GM19240 (cell line): ENCODE measurements at regions not wholly inside any gene's neighbourhood (a gene's known extent, or its start where the extent isn't known, plus 50 kb on each side); places are given as distances from the start of the nearest gene placed in this dataset.
"Not testable (repeated sequence)": the region's sequence is repeated elsewhere in the genome, so short reads cannot be mapped to it uniquely, and the experiment has no call there.

Experiments used
- DNase-seq: peaks from one replicate; pipeline ENCODE4 v3.0.0; 2011; ENCODE audit warnings: low spot score; ENCODE audit not compliant: insufficient read length

DNA sequence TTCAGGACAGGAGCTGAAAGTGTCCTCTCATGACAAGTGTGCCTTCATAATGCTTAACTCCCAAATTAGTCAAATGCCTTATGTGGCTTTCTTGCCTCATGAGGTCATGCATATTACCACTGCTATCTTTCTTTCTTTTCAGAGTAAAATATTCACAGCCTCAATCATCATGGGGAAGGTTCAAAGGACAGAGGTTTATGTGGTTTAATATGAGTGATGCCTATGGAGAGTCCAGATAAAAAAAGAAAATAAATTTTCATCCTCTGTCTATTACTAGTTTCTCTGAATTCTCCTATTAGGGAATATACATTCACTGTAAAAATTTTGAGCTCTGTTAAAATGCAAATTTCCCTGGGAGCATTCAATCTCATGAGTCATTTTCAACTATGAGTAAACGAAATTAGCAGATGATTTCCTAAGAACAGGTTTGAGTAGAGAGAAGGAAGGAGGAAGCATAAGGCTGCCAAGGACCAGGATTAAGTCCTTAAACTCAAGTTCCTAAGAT, 396.9 kb upstream of the ADGRB3 start:
- DNase-seq = no peak

DNA sequence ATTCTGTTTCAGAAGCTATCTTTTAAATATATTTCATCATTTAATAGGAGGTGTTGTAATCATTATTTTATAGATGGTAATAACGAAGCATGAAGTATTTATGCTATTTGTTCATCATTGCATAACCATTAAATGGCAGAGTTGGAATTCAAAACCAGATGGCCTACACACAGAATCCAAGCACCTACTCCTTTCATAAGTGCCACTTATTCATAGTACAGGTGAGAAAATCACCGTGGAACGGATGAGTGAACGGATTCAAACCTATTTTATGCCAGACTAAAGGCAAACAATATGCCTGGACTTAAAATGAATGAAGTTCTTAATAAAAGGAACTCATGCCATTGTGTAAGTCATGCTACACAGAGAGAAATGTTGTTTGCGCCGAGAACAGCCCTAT, 397.9 kb upstream of the ADGRB3 start:
- DNase-seq = no peak

DNA sequence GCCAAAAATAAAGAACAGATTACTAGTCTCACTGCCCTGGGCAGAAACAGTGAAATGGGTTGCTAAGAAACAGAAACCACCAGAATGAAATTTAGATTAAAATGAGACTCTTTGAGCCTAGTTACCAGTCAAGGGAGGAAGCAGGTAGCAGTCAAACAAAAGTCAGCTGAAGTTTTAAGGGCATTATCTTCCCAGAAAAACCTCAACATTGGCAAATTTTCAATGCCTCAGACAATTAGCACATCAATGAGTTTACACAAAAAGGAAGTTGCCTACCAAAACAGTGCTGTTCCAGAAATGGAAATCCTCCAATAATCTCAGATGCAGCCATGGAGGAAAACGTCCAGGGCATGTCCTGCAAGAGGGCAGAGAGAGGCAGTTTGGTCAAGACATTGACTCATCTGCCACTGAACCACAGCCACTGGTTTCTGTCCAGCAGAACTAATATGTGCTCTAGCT, 399.7 kb upstream of the ADGRB3 start:
- DNase-seq = no peak

DNA sequence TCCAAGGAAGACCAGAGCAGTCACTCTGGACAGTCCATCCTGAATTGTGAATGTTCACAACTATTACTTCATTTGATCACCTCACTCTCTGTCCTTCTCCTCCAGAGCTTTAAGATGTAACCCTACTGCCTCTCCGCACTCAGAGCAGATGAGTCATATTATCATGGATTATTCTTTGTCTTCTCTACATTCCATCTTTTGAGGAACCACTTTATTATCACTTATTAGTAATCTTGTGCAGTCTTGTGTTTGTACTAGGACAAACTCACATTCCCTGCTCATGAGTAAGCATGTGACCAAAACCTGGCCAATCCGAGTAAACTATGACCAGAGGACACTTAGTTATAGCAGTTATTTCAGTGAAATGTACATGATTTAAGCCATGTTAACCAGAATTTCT, 401.5 kb upstream of the ADGRB3 start:
- no peak for DNase-seq

DNA sequence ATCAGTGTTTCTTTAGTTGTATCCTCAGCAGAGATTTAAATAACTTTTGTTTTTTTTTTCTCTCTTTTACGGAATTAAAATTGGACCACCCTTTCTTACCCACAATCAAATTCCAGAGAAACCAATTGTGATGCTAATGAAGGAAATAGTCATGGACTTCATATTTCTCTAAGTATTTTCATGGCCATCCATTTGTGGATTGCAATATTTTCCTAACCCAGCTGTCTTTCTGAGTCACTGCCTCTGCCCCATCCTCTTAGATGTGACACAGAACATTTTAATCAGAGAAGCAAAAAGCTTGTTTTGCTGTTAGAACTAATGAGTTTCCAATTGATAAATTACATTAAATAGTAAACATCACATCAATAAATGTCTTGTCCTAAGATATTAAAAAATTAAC, 405.5 kb upstream of the ADGRB3 start:
- no peak for DNase-seq

DNA sequence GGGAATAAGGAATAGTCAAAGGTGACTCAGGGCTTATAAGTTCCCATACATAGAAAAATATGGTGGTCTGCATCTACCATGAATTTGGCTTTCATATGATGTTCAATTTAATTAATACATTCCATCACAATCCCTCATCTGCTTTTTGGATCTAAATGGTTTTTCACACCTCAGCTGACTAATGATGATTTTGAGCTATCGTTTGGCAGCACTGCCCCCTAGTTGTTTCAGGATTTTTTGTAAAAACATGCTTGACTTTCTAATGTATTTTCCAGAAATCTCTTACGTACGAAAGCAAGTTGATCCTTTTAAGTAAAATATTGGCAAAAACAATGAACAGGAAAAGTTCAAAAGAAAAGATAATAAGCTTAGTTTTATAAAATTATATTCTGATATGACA, 408.6 kb upstream of the ADGRB3 start:
- no peak for DNase-seq

DNA sequence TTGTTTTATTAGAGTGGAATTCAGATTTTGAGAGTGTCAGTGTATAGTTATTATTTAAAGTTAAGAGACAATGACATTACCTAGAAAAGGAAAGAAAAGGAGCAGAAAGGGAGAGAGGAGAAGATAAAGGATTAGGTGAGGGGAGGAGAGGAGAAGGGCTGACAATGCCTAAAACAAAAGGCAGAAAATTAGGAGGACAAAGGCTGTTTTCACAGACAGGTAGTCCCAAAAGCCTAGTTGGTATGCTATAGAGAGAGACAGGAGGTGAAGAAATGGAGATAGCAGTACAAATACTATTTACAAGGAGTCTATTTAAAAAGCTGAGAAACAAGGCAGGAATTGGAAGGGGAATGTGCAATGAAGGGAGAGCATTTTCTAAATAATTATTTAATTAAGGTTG, 409.4 kb upstream of the ADGRB3 start:
- no peak for DNase-seq

DNA sequence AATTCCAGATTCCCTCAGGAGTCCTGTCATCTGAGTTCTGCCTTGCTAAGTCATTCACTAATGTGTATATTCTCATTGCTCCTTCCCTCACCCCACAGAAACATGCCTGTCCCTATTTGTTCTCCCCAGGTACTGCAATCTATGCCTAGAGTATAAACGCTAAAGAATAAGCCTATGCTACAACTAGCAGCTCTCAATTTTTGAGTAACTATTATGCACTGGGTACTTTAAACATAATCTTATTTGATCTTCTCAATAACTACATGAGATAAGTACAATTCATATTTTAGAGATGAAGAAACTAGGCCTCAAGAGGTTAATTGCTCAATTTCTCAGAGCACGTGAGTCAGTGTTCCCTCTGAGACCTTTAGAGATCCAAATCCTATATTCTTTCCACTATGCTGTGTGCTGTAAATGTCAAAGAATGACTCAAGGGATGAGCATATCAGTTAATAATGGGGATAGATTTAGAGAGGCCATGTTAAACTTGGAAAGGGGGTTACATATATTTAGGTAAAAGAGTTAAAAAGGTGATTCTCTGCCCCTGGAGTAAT, 423.8 kb upstream of the ADGRB3 start:
- no peak for DNase-seq

DNA sequence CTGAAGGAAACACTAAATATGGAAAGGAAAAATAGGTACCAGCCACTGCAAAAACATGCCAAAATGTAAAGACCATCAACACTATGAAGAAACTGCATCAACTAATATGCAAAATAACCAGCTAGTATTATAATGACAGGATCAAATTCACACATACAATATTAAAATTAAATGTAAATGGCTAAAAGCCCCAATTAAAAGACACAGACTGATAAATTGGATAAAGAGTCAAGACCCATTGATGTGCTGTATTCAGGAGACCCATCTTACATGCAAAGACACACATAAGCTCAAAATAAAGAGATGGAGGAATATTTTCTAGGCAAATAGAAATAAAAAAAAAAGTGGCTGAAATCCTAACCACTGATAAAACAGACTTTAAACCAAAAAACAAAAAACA, 427.5 kb upstream of the ADGRB3 start:
- DNase-seq = not testable (repeated sequence)

DNA sequence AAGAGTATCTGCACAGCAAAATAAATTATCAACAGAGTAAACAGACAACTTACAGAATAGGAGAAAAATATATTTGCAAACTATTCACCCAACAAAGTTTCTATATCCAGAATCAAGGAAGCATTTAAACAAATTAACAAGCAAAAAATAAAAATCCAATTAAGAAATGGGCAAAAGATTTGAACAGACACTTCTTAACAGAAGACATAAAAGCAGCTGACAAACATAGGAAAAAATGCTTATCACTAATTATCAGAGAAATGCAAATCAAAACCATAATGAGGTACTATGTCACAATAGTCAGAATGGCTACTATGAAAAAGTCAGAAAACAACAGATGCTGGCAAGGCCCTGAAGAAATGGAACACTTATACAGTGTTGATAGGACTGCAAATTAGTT, 434.2 kb upstream of the ADGRB3 start:
- no peak for DNase-seq

DNA sequence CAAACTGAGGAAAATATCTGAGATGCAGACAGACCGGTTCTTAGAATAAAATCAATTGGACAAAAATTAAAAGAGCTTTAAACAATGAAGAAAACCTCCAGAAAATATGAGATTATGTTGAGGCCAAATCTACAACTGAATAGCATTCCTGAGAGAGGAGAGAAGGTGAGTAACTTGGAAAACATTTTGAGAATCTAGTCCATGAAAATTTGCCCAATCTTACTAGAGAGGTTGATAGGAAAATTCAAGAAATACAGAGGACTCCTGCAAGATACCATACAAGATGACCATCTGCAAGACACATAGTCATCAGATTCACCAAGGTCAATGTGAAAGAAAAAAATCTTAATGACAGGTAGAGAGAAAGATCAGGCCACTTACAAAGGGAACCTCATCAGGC, 437.7 kb upstream of the ADGRB3 start:
- no peak for DNase-seq

DNA sequence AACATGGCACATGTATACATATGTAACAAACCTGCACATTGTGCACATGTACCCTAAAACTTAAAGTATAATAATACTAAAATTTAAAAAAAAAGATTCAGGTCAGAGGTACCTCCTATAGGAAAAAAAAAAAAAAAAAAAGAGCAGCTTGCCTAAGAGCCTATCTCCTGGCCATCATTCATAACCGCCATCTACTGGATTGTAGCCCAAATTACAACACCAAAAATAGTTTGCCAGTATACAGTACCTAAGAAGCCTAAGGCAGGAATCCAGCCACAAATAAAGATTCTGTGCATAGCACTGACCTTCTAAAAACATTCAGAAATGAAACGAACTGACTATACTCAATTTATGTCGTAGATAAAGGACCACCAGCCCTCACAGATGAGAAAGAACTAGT, 438.4 kb upstream of the ADGRB3 start:
- DNase-seq = no peak

DNA sequence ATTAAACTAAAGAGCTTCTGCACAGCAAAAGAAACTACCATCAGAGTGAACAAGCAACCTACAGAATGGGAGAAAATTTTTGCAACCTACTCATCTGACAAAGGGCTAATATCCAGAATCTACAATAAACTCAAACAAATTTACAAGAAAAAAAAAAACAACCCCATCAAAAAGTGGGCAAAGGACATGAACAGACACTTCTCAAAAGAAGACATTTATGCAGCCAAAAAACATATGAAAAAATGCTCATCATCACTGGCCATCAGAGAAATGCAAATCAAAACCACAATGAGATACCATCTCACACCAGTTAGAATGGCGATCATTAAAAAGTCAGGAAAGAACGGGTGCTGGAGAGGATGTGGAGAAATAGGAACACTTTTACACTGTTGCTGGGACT, 439.3 kb upstream of the ADGRB3 start:
- DNase-seq = not testable (repeated sequence)

DNA sequence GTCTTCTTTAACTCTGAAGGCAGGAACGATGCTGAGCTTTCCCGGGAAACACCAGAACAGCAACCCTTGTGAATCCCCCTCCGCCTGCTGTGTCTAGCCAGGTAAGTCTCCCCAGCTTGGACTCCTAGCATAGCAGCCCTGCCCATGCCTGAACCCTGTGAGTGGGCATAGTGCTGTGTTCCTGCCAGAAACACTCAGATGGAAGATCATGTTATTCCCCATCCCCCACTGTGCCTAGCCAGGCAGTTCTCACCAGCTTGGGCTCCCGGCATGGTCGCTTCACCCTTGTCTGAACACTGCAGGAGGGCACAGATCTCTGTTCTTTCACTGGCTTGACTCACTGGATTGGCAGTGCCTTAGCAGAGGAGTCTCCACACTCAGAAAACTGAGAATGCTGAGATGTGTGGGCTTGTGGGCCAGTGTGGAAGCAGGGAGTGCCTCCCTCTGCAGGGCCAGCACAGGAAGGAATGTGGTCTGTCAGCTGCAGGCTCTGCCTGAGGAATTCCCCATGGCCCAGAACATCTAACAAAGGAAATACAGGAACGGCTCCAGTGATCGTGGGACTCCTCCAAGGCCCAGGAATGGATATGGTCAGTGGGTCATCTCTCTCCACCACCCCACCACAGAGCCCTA, 440.1 kb upstream of the ADGRB3 start:
- no peak for DNase-seq

DNA sequence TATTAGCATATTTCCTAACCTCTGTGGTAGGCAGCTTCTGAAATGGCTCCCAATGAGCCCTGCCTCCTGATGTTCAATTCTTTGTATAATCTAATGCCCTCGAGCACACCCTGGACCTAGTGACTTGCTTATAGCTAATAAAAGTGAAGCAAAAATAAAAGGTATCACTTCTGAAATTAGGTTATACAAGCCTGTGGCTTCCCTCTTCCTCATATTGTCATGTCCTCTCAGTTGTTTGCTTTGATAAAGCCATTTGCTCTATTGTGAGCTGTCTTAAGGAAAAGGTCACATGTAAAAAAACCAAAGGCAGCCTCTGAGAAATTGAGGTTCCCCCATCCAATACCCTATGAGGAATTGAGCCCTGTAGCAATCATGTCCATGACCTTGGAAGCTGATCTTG, 442.1 kb upstream of the ADGRB3 start:
- DNase-seq = no peak

DNA sequence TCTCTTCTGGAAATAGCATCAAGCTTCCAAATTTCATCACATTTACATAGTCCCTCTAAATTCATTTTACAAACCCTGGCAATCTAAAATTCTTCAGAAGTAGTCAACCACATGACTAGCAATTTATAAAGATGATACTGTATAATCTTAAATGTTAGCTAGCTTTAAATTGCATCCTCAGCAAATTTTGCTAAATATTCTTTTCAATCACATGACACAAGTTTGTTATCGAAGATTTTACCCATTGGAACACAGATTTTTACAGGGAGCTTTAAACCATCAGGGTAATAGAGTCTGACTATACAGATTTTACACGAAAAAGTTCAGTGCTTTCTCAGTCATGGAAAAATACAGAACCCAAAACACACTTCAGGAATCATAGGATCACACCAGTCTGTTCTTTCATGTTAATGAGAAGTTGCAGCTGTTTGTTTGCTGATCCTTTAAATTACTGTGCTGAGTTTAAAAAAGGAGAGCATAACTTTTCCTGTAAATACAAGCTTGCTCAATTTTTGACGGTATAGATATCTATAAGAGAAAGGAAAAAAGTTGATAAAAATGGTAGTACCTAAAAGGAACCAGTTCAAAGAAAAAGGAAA, 445.8 kb upstream of the ADGRB3 start:
- no peak for DNase-seq

DNA sequence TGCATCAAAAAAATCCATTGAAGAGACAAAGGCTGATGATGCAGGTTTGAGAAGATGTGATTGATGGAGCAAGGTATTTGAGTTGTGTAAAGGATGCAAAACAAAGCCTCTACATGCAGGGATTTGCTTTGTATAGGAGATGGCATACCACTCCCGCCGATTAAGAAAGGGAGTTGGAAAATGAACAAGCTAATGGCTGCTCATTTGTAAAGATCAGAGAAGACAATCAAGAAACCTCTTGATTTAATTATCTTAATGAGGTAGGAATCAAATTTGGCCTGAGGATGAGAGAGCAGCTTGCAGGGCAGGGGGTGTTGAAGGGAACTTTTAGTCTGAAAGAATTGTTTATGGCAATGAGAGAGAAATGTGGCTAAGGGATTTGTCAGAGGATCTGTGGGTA, 448.2 kb upstream of the ADGRB3 start:
- DNase-seq = no peak

DNA sequence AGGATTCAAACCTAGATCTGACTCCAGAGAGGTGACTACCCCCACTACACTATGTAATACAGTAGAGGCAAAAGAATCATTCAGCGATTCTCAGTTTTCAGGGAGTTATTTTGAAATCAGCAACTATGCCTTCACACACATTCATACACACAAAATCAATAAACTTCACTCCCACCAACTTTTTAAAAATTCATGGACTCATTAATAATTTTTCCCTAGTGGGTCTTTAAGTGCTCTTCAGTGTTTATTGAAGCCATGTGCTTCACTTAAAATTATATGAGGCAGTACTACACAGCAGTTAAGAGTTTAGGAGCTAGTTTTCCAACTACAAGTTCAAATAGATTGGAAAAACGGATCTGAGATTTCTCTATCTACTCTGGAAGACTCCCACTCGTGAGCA, 452.7 kb upstream of the ADGRB3 start:
- no peak for DNase-seq

DNA sequence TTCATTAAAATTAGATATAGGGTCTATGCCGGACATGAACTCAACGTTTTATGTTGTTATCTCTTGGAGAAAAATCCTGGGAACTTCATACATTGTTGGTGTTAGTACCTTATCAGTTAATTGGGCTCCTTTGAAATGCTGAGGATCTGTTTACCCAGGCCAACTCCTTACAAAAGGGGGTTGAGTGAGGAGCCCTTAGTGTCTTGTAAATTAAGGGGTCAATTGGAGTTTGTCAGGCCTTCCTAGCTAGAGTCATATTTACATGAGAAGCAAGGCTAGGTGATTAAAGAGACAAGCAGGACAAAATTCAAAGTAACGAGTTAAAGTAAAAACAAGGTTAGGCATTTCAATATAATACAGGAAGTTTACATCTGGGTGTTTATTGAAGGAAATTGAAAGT, 454.1 kb upstream of the ADGRB3 start:
- DNase-seq = not testable (repeated sequence)

DNA sequence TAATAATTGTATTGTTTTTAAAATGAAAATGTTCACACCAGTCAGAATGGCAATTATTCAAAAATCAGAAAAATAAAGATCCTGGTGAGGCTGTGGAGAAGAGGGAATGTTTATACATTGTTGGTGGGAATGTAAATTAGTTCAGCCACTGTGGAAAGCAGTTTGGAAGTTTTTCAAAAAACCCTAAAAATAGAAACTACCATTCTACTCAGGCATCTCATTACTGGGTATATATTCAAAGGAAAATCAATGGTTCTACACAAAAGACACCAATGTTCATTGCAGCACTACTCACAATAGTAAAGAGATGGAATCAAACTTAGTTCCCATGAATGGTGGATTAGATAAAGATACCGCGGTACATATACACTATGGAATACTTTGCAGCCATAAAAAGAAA, 461.5 kb upstream of the ADGRB3 start:
- no peak for DNase-seq

DNA sequence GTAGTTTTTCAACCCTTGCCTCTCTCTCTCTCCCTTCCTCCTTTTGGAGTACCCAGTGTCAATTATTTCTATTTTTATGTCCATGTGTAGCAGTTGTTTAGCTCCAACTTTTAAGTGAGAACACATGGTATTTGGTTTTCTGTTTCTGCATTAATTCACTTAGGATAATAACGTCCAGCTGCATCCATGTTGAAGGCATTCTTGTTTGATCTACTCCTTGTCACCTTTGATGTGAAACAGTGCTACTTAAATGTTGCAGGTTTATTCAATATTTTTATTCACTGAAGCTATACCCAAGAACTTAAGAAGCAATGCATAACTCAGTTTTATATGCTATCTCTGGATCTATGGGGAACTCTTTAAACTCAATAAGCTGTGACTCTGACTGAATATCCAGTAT, 465.2 kb upstream of the ADGRB3 start:
- no peak for DNase-seq

DNA sequence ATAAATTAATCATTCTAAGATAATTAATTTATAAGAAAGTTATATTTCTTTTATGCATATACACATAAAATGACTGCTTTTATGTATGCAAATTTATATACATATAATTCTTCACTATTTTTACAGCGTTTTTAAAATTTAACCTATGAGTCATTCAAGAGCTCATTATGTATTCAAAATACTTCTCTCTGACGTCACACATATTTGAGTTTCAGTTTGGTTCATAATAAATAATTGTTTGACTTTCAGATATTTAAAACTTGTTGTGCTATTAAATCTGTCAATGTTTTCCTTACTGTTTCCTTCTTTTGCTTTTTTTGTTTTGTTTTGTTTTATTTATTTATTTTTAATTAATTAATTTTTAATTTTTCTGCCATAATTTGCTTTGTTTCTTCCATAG, 467.5 kb upstream of the ADGRB3 start:
- no peak for DNase-seq

DNA sequence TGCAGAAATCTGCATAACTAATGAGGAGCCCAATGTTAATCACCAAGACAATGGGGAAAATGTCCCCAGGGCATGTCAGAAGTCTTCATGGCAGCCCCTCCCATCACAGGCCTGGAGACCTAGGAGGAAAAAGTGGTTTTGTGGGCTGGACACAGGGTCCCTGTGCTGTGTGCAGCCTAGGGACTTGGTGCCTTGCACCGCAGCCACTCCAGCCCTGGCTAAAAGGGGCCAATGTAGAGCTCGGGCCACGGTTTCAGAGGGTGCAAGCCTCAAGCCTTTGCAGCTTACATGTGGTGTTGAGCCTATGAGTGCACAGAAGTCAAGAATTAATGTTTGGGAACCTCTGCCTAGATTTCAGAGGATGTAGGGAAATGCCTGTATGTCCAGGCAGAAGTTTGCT, 474.3 kb upstream of the ADGRB3 start:
- DNase-seq = not testable (repeated sequence)
